ENCODE measurements at regions not wholly inside any gene's neighbourhood (a gene's known extent, or its start where the extent isn't known, plus 50 kb on each side); places are given as distances from the start of the nearest gene placed in this dataset.

- no peaks in the 10 kb centered on the region for H3K36me3 ChIP-seq (ENCODE audit: control insufficient read depth in 2 of 2, extremely low read depth in 1 of 2, insufficient read depth in 1 of 2, low read length in 1 of 2)
- Mint-ChIP-seq H3K4me1 (no peaks in the 10 kb centered on the region), H3K9me3 (no peaks in the 10 kb centered on the region), H3K27ac (no peak overlapping the region), H3K4me3 (no peak overlapping the region), H3K27me3 (peaks cover 2 to 21% of the 10 kb centered on the region in 2 donors), H3K36me3 (no peaks in the 10 kb centered on the region)
- no peak overlapping the region for H3K4me3 ChIP-seq (ENCODE audit: control insufficient read depth in 1 of 2, extremely low read depth in 1 of 2, low read length in 1 of 2)
- ChIA-PET CTCF (no interaction called here), POLR2A (no interaction called here)
- no peaks in the 10 kb centered on the region for H3K4me1 ChIP-seq (ENCODE audit: control insufficient read depth in 1 of 2, extremely low read depth in 1 of 2, insufficient read depth in 2 of 2, low read length in 2 of 2)
- H3K27me3 ChIP-seq (replicated peaks in 1 of 2; ENCODE audit: control insufficient read depth in 2 of 2, extremely low read depth in 1 of 2, insufficient read depth in 2 of 2, low read length in 1 of 2), result peaks cover 0 to 2% of the 10 kb centered on the region in 2 experiments
- H3K9me3 ChIP-seq, result no peaks in the 10 kb centered on the region
- no peak overlapping the region for H3K27ac ChIP-seq (ENCODE audit: low read length)
- 20% methylated on average over 1 of the region's 2 CpGs for WGBS (ENCODE audit: insufficient coverage)
- ATAC-seq (replicated peaks in 1 of 4), result no peak
- no peak for DNase-seq
Observed at GRCh38 chr18:47632970-47633635, 297.4 kb downstream of the SMAD2 start.

GRCh38 chr18:47628893-47629292 is 301.6 kb downstream of the SMAD2 start:
- POLR2A ChIA-PET, result no interaction called here

GRCh38 chr18:47628240-47628781 is 302.1 kb downstream of the SMAD2 start:
- ATAC-seq (replicated peaks in 1 of 4), result no peak
- Mint-ChIP-seq H3K4me1 (no peaks in the 10 kb centered on the region), H3K27me3 (peaks cover 2 to 16% of the 10 kb centered on the region in 2 donors), H3K27ac (no peak overlapping the region), H3K4me3 (no peak overlapping the region), H3K9me3 (no peaks in the 10 kb centered on the region), H3K36me3 (no peaks in the 10 kb centered on the region)
- DNase-seq, result no peak
- H3K4me1 ChIP-seq (ENCODE audit: control insufficient read depth in 1 of 2, extremely low read depth in 1 of 2, insufficient read depth in 2 of 2, low read length in 2 of 2), result no peaks in the 10 kb centered on the region
- H3K36me3 ChIP-seq (ENCODE audit: control insufficient read depth in 2 of 2, extremely low read depth in 1 of 2, insufficient read depth in 1 of 2, low read length in 1 of 2), result no peaks in the 10 kb centered on the region
- no peaks in the 10 kb centered on the region for H3K9me3 ChIP-seq
- H3K4me3 ChIP-seq (ENCODE audit: control insufficient read depth in 1 of 2, extremely low read depth in 1 of 2, low read length in 1 of 2), result no peak overlapping the region
- no peaks in the 10 kb centered on the region for H3K27me3 ChIP-seq (replicated peaks in 1 of 2; ENCODE audit: control insufficient read depth in 2 of 2, extremely low read depth in 1 of 2, insufficient read depth in 2 of 2, low read length in 1 of 2)
- ChIA-PET CTCF (no interaction called here), POLR2A (no interaction called here)
- no peak overlapping the region for H3K27ac ChIP-seq (ENCODE audit: low read length)

More at GRCh38 chr18:47628893-47629292, 301.6 kb downstream of the SMAD2 start:
- no peaks in the 10 kb centered on the region for H3K36me3 Mint-ChIP-seq
- Histone ChIP-seq H3K36me3 (ENCODE audit: control insufficient read depth in 2 of 2, extremely low read depth in 1 of 2, insufficient read depth in 1 of 2, low read length in 1 of 2) (no peaks in the 10 kb centered on the region), H3K4me3 (ENCODE audit: control insufficient read depth in 1 of 2, extremely low read depth in 1 of 2, low read length in 1 of 2) (no peak overlapping the region), H3K27me3 (replicated peaks in 1 of 2; ENCODE audit: control insufficient read depth in 2 of 2, extremely low read depth in 1 of 2, insufficient read depth in 2 of 2, low read length in 1 of 2) (no peaks in the 10 kb centered on the region), H3K9me3 (no peaks in the 10 kb centered on the region), H3K4me1 (ENCODE audit: control insufficient read depth in 1 of 2, extremely low read depth in 1 of 2, insufficient read depth in 2 of 2, low read length in 2 of 2) (no peaks in the 10 kb centered on the region), H3K27ac (ENCODE audit: low read length) (no peak overlapping the region)
- no peak for ATAC-seq (replicated peaks in 1 of 4)
- no peaks in the 10 kb centered on the region for H3K4me1 Mint-ChIP-seq
- CTCF ChIA-PET, result no interaction called here
- DNase-seq, result no peak
- H3K9me3 Mint-ChIP-seq, result no peaks in the 10 kb centered on the region
- H3K4me3 Mint-ChIP-seq, result no peak overlapping the region
- no peak overlapping the region for H3K27ac Mint-ChIP-seq
- WGBS (ENCODE audit: insufficient coverage), result no CpG with 5 or more reads among the region's 5 CpGs
- peaks cover 2 to 18% of the 10 kb centered on the region in 2 donors for H3K27me3 Mint-ChIP-seq

- no peaks in the 10 kb centered on the region for H3K4me1 ChIP-seq (ENCODE audit: control insufficient read depth in 1 of 2, extremely low read depth in 1 of 2, insufficient read depth in 2 of 2, low read length in 2 of 2)
- Mint-ChIP-seq H3K4me1 (no peaks in the 10 kb centered on the region), H3K36me3 (no peaks in the 10 kb centered on the region), H3K27me3 (peaks cover 4 to 16% of the 10 kb centered on the region in 2 donors), H3K4me3 (no peak overlapping the region), H3K27ac (no peak overlapping the region), H3K9me3 (no peaks in the 10 kb centered on the region)
- H3K27me3 ChIP-seq (replicated peaks in 1 of 2; ENCODE audit: control insufficient read depth in 2 of 2, extremely low read depth in 1 of 2, insufficient read depth in 2 of 2, low read length in 1 of 2), result no peaks in the 10 kb centered on the region
- POLR2A ChIA-PET, result no interaction called here
- no peaks in the 10 kb centered on the region for H3K36me3 ChIP-seq (ENCODE audit: control insufficient read depth in 2 of 2, extremely low read depth in 1 of 2, insufficient read depth in 1 of 2, low read length in 1 of 2)
- 67% methylated on average over 1 of the region's 3 CpGs for WGBS (ENCODE audit: insufficient coverage)
- no peak for ATAC-seq (replicated peaks in 1 of 4)
- no peaks in the 10 kb centered on the region for H3K9me3 ChIP-seq
- DNase-seq, result no peak
- no peak overlapping the region for H3K27ac ChIP-seq (ENCODE audit: low read length)
- CTCF ChIA-PET, result no interaction called here
- H3K4me3 ChIP-seq (ENCODE audit: control insufficient read depth in 1 of 2, extremely low read depth in 1 of 2, low read length in 1 of 2), result no peak overlapping the region
Observed at GRCh38 chr18:47627030-47627429, 303.4 kb downstream of the SMAD2 start.

- Histone ChIP-seq H3K4me1 (ENCODE audit: control insufficient read depth in 1 of 2, extremely low read depth in 1 of 2, insufficient read depth in 2 of 2, low read length in 2 of 2) (no peaks in the 10 kb centered on the region), H3K4me3 (ENCODE audit: control insufficient read depth in 1 of 2, extremely low read depth in 1 of 2, low read length in 1 of 2) (no peak overlapping the region), H3K36me3 (ENCODE audit: control insufficient read depth in 2 of 2, extremely low read depth in 1 of 2, insufficient read depth in 1 of 2, low read length in 1 of 2) (no peaks in the 10 kb centered on the region), H3K27ac (ENCODE audit: low read length) (no peak overlapping the region), H3K27me3 (replicated peaks in 1 of 2; ENCODE audit: control insufficient read depth in 2 of 2, extremely low read depth in 1 of 2, insufficient read depth in 2 of 2, low read length in 1 of 2) (peaks cover 0 to 15% of the 10 kb centered on the region in 2 experiments), H3K9me3 (no peaks in the 10 kb centered on the region)
- ATAC-seq (replicated peaks in 1 of 4) (no peak), DNase-seq (no peak)
- Mint-ChIP-seq H3K27ac (no peak overlapping the region), H3K36me3 (no peaks in the 10 kb centered on the region), H3K4me1 (no peaks in the 10 kb centered on the region), H3K4me3 (no peak overlapping the region), H3K9me3 (no peaks in the 10 kb centered on the region), H3K27me3 (peaks cover 13 to 39% of the 10 kb centered on the region in 2 donors)
- 88% methylated on average over 3 of the region's 3 CpGs for WGBS (ENCODE audit: insufficient coverage)
- CTCF ChIA-PET, result no interaction called here
- POLR2A ChIA-PET, result no interaction called here
Observed at GRCh38 chr18:47619771-47620448, 310.5 kb downstream of the SMAD2 start.

GRCh38 chr18:47618758-47619157 is 311.7 kb downstream of the SMAD2 start:
- no peaks in the 10 kb centered on the region for H3K9me3 ChIP-seq
- Mint-ChIP-seq H3K4me1 (no peaks in the 10 kb centered on the region), H3K27me3 (peaks cover 13 to 41% of the 10 kb centered on the region in 2 donors), H3K4me3 (no peak overlapping the region), H3K36me3 (no peaks in the 10 kb centered on the region), H3K9me3 (no peaks in the 10 kb centered on the region), H3K27ac (no peak overlapping the region)
- DNase-seq (no peak), ATAC-seq (replicated peaks in 1 of 4) (no peak)
- WGBS (ENCODE audit: insufficient coverage), result 78% methylated on average over 1 of the region's 3 CpGs
- POLR2A ChIA-PET, result no interaction called here
- no peaks in the 10 kb centered on the region for H3K36me3 ChIP-seq (ENCODE audit: control insufficient read depth in 2 of 2, extremely low read depth in 1 of 2, insufficient read depth in 1 of 2, low read length in 1 of 2)
- H3K4me3 ChIP-seq (ENCODE audit: control insufficient read depth in 1 of 2, extremely low read depth in 1 of 2, low read length in 1 of 2), result no peak overlapping the region
- H3K4me1 ChIP-seq (ENCODE audit: control insufficient read depth in 1 of 2, extremely low read depth in 1 of 2, insufficient read depth in 2 of 2, low read length in 2 of 2), result no peaks in the 10 kb centered on the region
- H3K27me3 ChIP-seq (replicated peaks in 1 of 2; ENCODE audit: control insufficient read depth in 2 of 2, extremely low read depth in 1 of 2, insufficient read depth in 2 of 2, low read length in 1 of 2), result peaks cover 0 to 15% of the 10 kb centered on the region in 2 experiments
- H3K27ac ChIP-seq (ENCODE audit: low read length), result no peak overlapping the region
- CTCF ChIA-PET, result no interaction called here
